Loucy (cell line): ENCODE measurements at regions not wholly inside any gene's neighbourhood (a gene's known extent, or its start where the extent isn't known, plus 50 kb on each side); places are given as distances from the start of the nearest gene placed in this dataset.

Experiments
- EZH2phosphoT487 ChIP-seq: fragments of 200-600 bp; IDR thresholded peaks from 2 replicates; pipeline ENCODE4 v1.6.1; 2018; ENCODE audit warnings: antibody characterized with exemption, mild to moderate bottlenecking, moderate library complexity, borderline replicate concordance
- TF ChIP-seq, protein P1 (sequence below): fragments of 200-600 bp; sonication (generic); conservative IDR thresholded peaks from 2 replicates; pipeline ENCODE4 v1.5.1; 2014; ENCODE audit warnings: mild to moderate bottlenecking, antibody characterized with exemption, low read length

DNA sequence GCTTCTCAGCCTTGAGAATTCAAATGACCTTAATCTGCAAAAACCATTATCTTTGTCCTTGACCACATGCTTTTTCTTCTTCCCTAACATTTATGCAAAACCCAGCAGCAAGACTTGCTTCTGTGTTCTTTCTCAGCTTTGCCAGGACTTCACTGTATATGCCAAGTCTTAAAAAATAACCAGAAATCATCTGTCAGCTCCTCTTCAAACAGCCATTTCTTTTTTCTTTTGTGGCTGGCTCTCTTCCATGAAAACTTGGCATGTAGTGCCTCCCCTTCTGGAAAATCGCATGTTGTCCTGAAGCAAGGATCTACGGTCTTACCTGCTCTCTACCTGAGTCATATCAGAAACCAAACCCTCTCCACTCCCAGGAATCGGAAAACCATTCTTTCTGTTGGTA lies 364.9 kb downstream of the RPS29 start:
- TF ChIP-seq, protein P1, sequence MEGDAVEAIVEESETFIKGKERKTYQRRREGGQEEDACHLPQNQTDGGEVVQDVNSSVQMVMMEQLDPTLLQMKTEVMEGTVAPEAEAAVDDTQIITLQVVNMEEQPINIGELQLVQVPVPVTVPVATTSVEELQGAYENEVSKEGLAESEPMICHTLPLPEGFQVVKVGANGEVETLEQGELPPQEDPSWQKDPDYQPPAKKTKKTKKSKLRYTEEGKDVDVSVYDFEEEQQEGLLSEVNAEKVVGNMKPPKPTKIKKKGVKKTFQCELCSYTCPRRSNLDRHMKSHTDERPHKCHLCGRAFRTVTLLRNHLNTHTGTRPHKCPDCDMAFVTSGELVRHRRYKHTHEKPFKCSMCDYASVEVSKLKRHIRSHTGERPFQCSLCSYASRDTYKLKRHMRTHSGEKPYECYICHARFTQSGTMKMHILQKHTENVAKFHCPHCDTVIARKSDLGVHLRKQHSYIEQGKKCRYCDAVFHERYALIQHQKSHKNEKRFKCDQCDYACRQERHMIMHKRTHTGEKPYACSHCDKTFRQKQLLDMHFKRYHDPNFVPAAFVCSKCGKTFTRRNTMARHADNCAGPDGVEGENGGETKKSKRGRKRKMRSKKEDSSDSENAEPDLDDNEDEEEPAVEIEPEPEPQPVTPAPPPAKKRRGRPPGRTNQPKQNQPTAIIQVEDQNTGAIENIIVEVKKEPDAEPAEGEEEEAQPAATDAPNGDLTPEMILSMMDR, result no peak
- no peak for TF ChIP-seq EZH2phosphoT487
